H9 (cell line): ENCODE measurements at regions not wholly inside any gene's neighbourhood (a gene's known extent, or its start where the extent isn't known, plus 50 kb on each side); places are given as distances from the start of the nearest gene placed in this dataset.

Experiments used
- DNase-seq: peaks from one replicate; pipeline ENCODE4 v3.0.0-alpha.2; 2017
- H2AFZ ChIP-seq: one replicate; pipeline ENCODE4 v1.6.1; 2013; ENCODE audit warnings: mild to moderate bottlenecking, low read length, control low read depth, moderate library complexity
- H2AK5ac ChIP-seq: 2 replicates; pipeline ENCODE4 v1.6.1; 2013; ENCODE audit warnings: low read length, control low read depth, mixed read lengths; ENCODE audit not compliant: insufficient read length
- H2BK120ac ChIP-seq: one replicate; pipeline ENCODE4 v1.6.1; 2013; ENCODE audit warnings: low read depth, mild to moderate bottlenecking, low read length, control low read depth, inconsistent platforms; ENCODE audit not compliant: poor library complexity, severe bottlenecking
- H2BK12ac ChIP-seq: 2 replicates; pipeline ENCODE4 v1.6.1; 2013; ENCODE audit warnings: low read length, control low read depth, mixed read lengths, low read depth; ENCODE audit not compliant: insufficient read length
- H2BK15ac ChIP-seq: 2 replicates; pipeline ENCODE4 v1.6.1; 2013; ENCODE audit warnings: low read depth, low read length, control low read depth
- H2BK20ac ChIP-seq: one replicate; pipeline ENCODE4 v1.6.1; 2013; ENCODE audit warnings: low read depth, mild to moderate bottlenecking, low read length, control low read depth, inconsistent platforms; ENCODE audit not compliant: poor library complexity, severe bottlenecking
- H2BK5ac ChIP-seq: 2 replicates; pipeline ENCODE4 v1.6.1; 2013; ENCODE audit warnings: low read length, control low read depth, mixed read lengths; ENCODE audit not compliant: insufficient read length
- H3K14ac ChIP-seq: 2 replicates; pipeline ENCODE4 v1.6.1; 2013; ENCODE audit warnings: low read length, control low read depth; ENCODE audit not compliant: insufficient read depth
- H3K18ac ChIP-seq: 2 replicates; pipeline ENCODE4 v1.6.1; 2013; ENCODE audit warnings: low read depth, mild to moderate bottlenecking, mixed read lengths, low read length, control low read depth; ENCODE audit not compliant: insufficient read length
- H3K23ac ChIP-seq: 2 replicates; pipeline ENCODE4 v1.6.1; 2013; ENCODE audit warnings: low read length, control low read depth, mixed read lengths, low read depth; ENCODE audit not compliant: insufficient read length
- H3K23me2 ChIP-seq: 2 replicates; pipeline ENCODE4 v1.6.1; 2013; ENCODE audit warnings: low read depth, mild to moderate bottlenecking, mixed read lengths, low read length, control low read depth; ENCODE audit not compliant: insufficient read length, poor library complexity, severe bottlenecking
- H3K27ac ChIP-seq: 2 replicates; pipeline ENCODE4 v1.5.1; 2013; ENCODE audit warnings: low read length, control low read depth, mixed read lengths, low read depth; ENCODE audit not compliant: insufficient read length
- H3K27me3 ChIP-seq: 2 replicates; pipeline ENCODE4 v1.6.1; 2013; ENCODE audit warnings: low read length, control low read depth, inconsistent platforms; ENCODE audit not compliant: insufficient read depth
- H3K4ac ChIP-seq: 2 replicates; pipeline ENCODE4 v1.6.1; 2013; ENCODE audit warnings: low read depth, mild to moderate bottlenecking, control low read depth, inconsistent platforms, low read length, moderate library complexity
- H3K4me1 ChIP-seq: 2 replicates; pipeline ENCODE4 v1.6.1; 2013; ENCODE audit warnings: low read length, control low read depth, inconsistent platforms; ENCODE audit not compliant: insufficient read depth
- H3K4me2 ChIP-seq: 2 replicates; pipeline ENCODE4 v1.6.1; 2013; ENCODE audit warnings: low read length, control low read depth, mixed read lengths; ENCODE audit not compliant: insufficient read length, insufficient read depth
- H3K56ac ChIP-seq: 2 replicates; pipeline ENCODE4 v1.6.1; 2013; ENCODE audit warnings: low read depth, mild to moderate bottlenecking, mixed read lengths, low read length, control low read depth; ENCODE audit not compliant: insufficient read length
- H3K79me1 ChIP-seq: 2 replicates; pipeline ENCODE4 v1.6.1; 2013; ENCODE audit warnings: low read depth, mild to moderate bottlenecking, moderate library complexity, low read length, control low read depth, inconsistent platforms; ENCODE audit not compliant: insufficient read depth, poor library complexity, severe bottlenecking
- H3K79me2 ChIP-seq: 2 replicates; pipeline ENCODE4 v1.6.1; 2013; ENCODE audit warnings: low read length, control low read depth, inconsistent platforms; ENCODE audit not compliant: insufficient read depth
- H3K9ac ChIP-seq: 2 replicates; pipeline ENCODE4 v1.6.1; 2013; ENCODE audit warnings: low read length, control low read depth, mixed read lengths; ENCODE audit not compliant: insufficient read length; ENCODE audit errors: extremely low read depth
- H3K9me3 ChIP-seq: one replicate; pipeline ENCODE4 v1.6.1; 2013; ENCODE audit warnings: low read depth, low read length, inconsistent platforms; ENCODE audit not compliant: control insufficient read depth
- H3T11ph ChIP-seq: one replicate; pipeline ENCODE4 v1.6.1; 2013; ENCODE audit warnings: mild to moderate bottlenecking, low read length, control low read depth, inconsistent platforms
- H4K20me1 ChIP-seq: one replicate; pipeline ENCODE4 v1.6.1; 2013; ENCODE audit not compliant: control insufficient read depth, insufficient read length, insufficient read depth
- H4K5ac ChIP-seq: 2 replicates; pipeline ENCODE4 v1.6.1; 2013; ENCODE audit warnings: low read depth, mild to moderate bottlenecking, mixed read lengths, low read length, control low read depth; ENCODE audit not compliant: insufficient read length
- H4K8ac ChIP-seq: replicated peaks from 2 replicates; pipeline ENCODE4 v1.6.1; 2013; ENCODE audit warnings: low read length, control low read depth, mixed read lengths, low read depth; ENCODE audit not compliant: insufficient read length
- H4K91ac ChIP-seq: 2 replicates; pipeline ENCODE4 v1.6.1; 2013; ENCODE audit warnings: low read depth, mild to moderate bottlenecking, moderate library complexity, mixed read lengths, low read length, control low read depth; ENCODE audit not compliant: insufficient read length
- H3K27ac Mint-ChIP-seq, 3 experiments: 2 replicates in 2 of 3; 3 replicates in 1 of 3; pipeline ENCODE4 v1.8.0; 2020 to 2021; ENCODE audit warnings: mixed read lengths in 3 of 3, mild to moderate bottlenecking in 1 of 3, moderate library complexity in 1 of 3
- H3K27me3 Mint-ChIP-seq: 2 replicates; pipeline ENCODE4 v1.8.0; 2021; ENCODE audit warnings: low read depth, mild to moderate bottlenecking, moderate library complexity, mixed read lengths
- H3K36me3 Mint-ChIP-seq, 3 experiments: 2 replicates in 2 of 3; 3 replicates in 1 of 3; pipeline ENCODE4 v1.8.0; 2020 to 2021; ENCODE audit warnings: low read depth in 3 of 3, mixed read lengths in 3 of 3; ENCODE audit not compliant: insufficient read depth in 1 of 3
- H3K4me1 Mint-ChIP-seq, 2 experiments: 2 replicates each; pipeline ENCODE4 v1.8.0; 2020; ENCODE audit warnings: mixed read lengths in 2 of 2
- H3K4me3 Mint-ChIP-seq, 2 experiments: 2 replicates in 1 of 2; 3 replicates in 1 of 2; pipeline ENCODE4 v1.8.0; 2020 to 2021; ENCODE audit warnings: mild to moderate bottlenecking in 2 of 2, mixed read lengths in 2 of 2, moderate library complexity in 1 of 2
- H3K9me3 Mint-ChIP-seq, 2 experiments: 2 replicates in 1 of 2; 3 replicates in 1 of 2; pipeline ENCODE4 v1.8.0; 2020; ENCODE audit warnings: mild to moderate bottlenecking in 2 of 2, mixed read lengths in 2 of 2, moderate library complexity in 1 of 2
- WGBS: extraction: QIAGEN DNeasy Blood & Tissue Kit; methylation state at CpG from one replicate; pipeline ENCODE4 v1.1.7; 2013; ENCODE audit warnings: missing lambda C conversion rate, low lambda C conversion rate, mixed read lengths; ENCODE audit not compliant: insufficient read length; ENCODE audit errors: extremely low coverage; 5-methylcytosine and 5-hydroxymethylcytosine counted together
- TF ChIP-seq, protein P1 (sequence below): fragments of 200-600 bp; sonication (generic); conservative IDR thresholded peaks from 3 replicates; pipeline ENCODE4 v1.8.0; 2021; ENCODE audit warnings: antibody characterized with exemption, mild to moderate bottlenecking

DNA sequence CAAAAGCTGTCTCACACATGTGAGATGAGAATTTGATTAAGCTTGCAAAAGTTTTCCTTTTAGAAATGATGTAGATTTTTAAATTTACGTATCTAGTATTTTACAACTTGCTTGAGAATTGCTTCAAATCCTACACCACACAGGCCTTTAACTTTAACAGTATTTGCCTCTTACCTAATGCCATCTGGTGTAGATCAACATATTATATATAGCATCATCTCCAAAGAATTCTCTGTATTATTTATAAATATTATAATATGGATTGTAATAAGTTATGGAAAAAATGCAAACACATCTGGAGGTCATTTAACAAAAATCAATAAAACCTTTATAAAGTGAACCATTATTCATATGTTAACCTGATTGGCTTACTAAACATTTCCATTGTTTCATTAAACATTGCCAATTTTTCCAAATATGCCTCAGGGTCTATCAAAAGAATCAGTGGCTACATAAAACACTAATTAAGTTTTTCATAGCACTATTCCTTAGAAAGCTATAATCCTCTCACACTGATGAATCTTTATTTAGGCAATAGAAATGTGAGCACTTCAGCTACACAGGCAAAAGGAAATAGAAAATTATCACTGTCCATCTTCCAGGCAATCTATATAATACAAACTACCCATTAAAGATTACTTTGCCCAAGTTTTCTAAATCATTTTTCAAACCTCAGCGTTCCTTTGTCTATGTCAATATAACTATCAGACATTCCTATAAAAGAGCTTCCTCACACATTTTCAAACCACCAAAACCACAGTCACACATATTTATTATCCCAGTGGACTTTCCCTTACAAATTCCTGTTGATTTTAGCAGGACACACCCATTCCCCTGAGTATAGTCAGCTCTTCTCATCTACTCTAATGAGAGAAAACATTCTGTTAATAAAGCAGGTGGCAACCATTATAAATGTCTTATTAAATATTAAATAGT, 83.5 kb upstream of the INTU start:
- Histone ChIP-seq H3K14ac (no peak overlapping the region), H4K5ac (no peak overlapping the region), H3K79me1 (no peaks in the 10 kb centered on the region), H3K18ac (no peak overlapping the region), H4K20me1 (no peaks in the 10 kb centered on the region), H3K23me2 (no peaks in the 10 kb centered on the region), H2AFZ (no peak overlapping the region), H3K27me3 (no peaks in the 10 kb centered on the region), H3T11ph (no peak overlapping the region), H3K4me2 (no peak overlapping the region), H2BK5ac (no peak overlapping the region), H3K9me3 (no peaks in the 10 kb centered on the region), H2BK120ac (no peak overlapping the region), H2AK5ac (no peak overlapping the region), H3K56ac (no peak overlapping the region), H3K23ac (no peak overlapping the region), H3K79me2 (no peaks in the 10 kb centered on the region), H2BK15ac (no peak overlapping the region), H3K4ac (no peak overlapping the region), H2BK20ac (no peak overlapping the region), H3K4me1 (no peaks in the 10 kb centered on the region), H4K8ac (no peak overlapping the region), H4K91ac (no peak overlapping the region), H3K27ac (no peak overlapping the region), H3K9ac (no peak overlapping the region), H2BK12ac (no peak overlapping the region)
- H3K9me3 Mint-ChIP-seq: peaks cover 25 to 26% of the 10 kb centered on the region in 2 experiments
- no peak for DNase-seq
- no peak overlapping the region for H3K27ac Mint-ChIP-seq
- peaks cover 2% of the 10 kb centered on the region; the same call in 1 of the 2 replicates for H3K27me3 Mint-ChIP-seq
- H3K4me1 Mint-ChIP-seq: no peaks in the 10 kb centered on the region
- TF ChIP-seq, protein P1, sequence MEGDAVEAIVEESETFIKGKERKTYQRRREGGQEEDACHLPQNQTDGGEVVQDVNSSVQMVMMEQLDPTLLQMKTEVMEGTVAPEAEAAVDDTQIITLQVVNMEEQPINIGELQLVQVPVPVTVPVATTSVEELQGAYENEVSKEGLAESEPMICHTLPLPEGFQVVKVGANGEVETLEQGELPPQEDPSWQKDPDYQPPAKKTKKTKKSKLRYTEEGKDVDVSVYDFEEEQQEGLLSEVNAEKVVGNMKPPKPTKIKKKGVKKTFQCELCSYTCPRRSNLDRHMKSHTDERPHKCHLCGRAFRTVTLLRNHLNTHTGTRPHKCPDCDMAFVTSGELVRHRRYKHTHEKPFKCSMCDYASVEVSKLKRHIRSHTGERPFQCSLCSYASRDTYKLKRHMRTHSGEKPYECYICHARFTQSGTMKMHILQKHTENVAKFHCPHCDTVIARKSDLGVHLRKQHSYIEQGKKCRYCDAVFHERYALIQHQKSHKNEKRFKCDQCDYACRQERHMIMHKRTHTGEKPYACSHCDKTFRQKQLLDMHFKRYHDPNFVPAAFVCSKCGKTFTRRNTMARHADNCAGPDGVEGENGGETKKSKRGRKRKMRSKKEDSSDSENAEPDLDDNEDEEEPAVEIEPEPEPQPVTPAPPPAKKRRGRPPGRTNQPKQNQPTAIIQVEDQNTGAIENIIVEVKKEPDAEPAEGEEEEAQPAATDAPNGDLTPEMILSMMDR: no peak
- H3K36me3 Mint-ChIP-seq: peaks cover 12 to 20% (median 18%) of the 10 kb centered on the region in 3 experiments; a peak in 6 of 7 replicates
- no peak overlapping the region for H3K4me3 Mint-ChIP-seq
- no CpG with 5 or more reads among the region's 2 CpGs for WGBS
